ENCODE measurements at regions not wholly inside any gene's neighbourhood (a gene's known extent, or its start where the extent isn't known, plus 50 kb on each side); places are given as distances from the start of the nearest gene placed in this dataset.

DNA sequence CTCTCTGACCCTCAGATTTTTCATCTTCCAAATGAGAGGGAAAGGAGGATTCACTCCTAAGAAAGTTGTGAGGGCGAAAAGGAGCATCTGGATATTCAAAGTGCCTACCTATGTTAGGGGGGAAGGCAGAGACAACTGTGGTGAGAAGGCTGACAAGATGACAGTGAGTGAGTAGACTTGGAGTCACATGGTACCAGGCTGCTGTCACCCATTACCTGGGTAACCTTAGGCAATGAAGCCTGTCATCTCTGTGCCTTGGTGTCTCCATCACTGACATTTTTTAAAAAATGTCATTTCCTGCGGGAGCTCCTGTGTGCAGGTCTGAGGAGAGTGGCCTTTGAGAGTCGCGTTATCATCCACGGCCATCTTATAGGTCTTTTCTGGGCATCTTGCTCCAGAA lies 124.0 kb downstream of the MAF start:
- Mint-ChIP-seq H3K36me3 (ENCODE audit: insufficient read depth, unreplicated experiment) (no peaks in the 10 kb centered on the region), H3K27me3 (ENCODE audit: insufficient read depth, unreplicated experiment) (peaks cover 37% of the 10 kb centered on the region), H3K27ac (ENCODE audit: unreplicated experiment) (no peak overlapping the region), H3K4me1 (ENCODE audit: low read depth, unreplicated experiment) (no peaks in the 10 kb centered on the region), H3K4me3 (ENCODE audit: unreplicated experiment) (no peak overlapping the region), H3K9me3 (ENCODE audit: unreplicated experiment) (no peaks in the 10 kb centered on the region)
- ChIA-PET POLR2A (no interaction called here), CTCF (no interaction called here)
- no peak for DNase-seq
- no peak for TF ChIP-seq CTCF (IDR thresholded peaks at IDR 0.05; ENCODE audit: insufficient read depth in 1 of 2, low read depth in 1 of 2, low read length in 1 of 2, severe bottlenecking in 1 of 2, unreplicated experiment in 1 of 2)
- Histone ChIP-seq H3K36me3 (ENCODE audit: control insufficient read depth, insufficient read depth, low read length) (no peaks in the 10 kb centered on the region), H3K27me3 (replicated peaks; ENCODE audit: control insufficient read depth, insufficient read depth, low read length) (peaks cover 2% of the 10 kb centered on the region; the same call in 1 of the 2 replicates), H3K4me1 (no peaks in the 10 kb centered on the region), H3K4me3 (ENCODE audit: low read depth, low read length) (no peak overlapping the region), H3K9me3 (no peaks in the 10 kb centered on the region)
- intact Hi-C loops (cut with micrococcal nuclease; ENCODE audit: unreplicated experiment): no loop called here
- BruUV-seq (replicated peaks): no TSS peak

DNA sequence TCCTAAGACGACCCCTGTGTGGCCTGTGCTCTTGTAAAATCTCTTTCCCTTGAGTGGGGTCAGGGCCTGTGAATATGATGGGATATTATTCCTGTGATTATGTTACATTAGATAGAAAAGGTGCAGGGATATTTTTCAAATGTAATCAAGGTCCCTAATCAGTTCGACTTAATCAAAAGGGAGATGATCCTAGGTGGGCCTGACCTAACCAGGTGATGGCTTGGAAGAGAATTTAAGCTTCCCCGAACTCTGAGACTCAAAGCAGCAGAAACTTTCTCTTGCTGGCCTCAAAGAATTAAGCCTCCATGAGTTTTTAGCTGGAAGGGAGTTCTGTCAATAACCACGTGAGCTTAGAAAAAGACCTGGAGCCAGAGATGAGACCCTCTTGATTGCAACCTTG lies 124.7 kb downstream of the MAF start:
- no TSS peak for BruUV-seq (replicated peaks)
- Histone ChIP-seq H3K9me3 (no peaks in the 10 kb centered on the region), H3K4me3 (ENCODE audit: low read depth, low read length) (no peak overlapping the region), H3K27me3 (replicated peaks; ENCODE audit: control insufficient read depth, insufficient read depth, low read length) (peaks cover 2% of the 10 kb centered on the region; the same call in 1 of the 2 replicates), H3K36me3 (ENCODE audit: control insufficient read depth, insufficient read depth, low read length) (no peaks in the 10 kb centered on the region), H3K4me1 (no peaks in the 10 kb centered on the region)
- peaks cover 29% of the 10 kb centered on the region for H3K27me3 Mint-ChIP-seq (ENCODE audit: insufficient read depth, unreplicated experiment)
- H3K4me3 Mint-ChIP-seq (ENCODE audit: unreplicated experiment): no peak overlapping the region
- TF ChIP-seq CTCF (IDR thresholded peaks at IDR 0.05; ENCODE audit: insufficient read depth in 1 of 2, low read depth in 1 of 2, low read length in 1 of 2, severe bottlenecking in 1 of 2, unreplicated experiment in 1 of 2): no peak
- DNase-seq: no peak
- intact Hi-C loops (cut with micrococcal nuclease; ENCODE audit: unreplicated experiment): no loop called here
- ChIA-PET CTCF (no interaction called here), POLR2A (no interaction called here)
- H3K9me3 Mint-ChIP-seq (ENCODE audit: unreplicated experiment): no peaks in the 10 kb centered on the region
- no peak overlapping the region for H3K27ac Mint-ChIP-seq (ENCODE audit: unreplicated experiment)
- no peaks in the 10 kb centered on the region for H3K36me3 Mint-ChIP-seq (ENCODE audit: insufficient read depth, unreplicated experiment)
- no peaks in the 10 kb centered on the region for H3K4me1 Mint-ChIP-seq (ENCODE audit: low read depth, unreplicated experiment)

DNA sequence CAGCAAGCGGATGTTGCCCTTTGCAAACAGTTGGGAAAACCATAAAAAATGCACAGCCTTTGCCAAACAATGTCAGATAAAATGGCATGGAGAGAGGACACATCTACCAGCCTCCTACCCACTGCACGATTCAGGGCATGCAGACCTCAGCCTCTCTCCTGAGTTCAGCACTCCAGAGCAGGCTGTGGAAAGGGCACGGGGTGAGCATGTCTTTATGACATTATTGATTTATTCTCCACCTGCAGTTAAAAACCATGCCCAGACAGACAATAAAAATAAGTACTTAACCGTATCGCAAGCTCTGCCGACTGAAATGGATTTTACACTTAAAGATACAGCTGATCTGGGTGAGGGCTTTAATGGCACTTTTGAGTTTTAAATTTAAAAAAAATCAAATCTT lies 127.1 kb downstream of the MAF start:
- intact Hi-C loops (cut with micrococcal nuclease; ENCODE audit: unreplicated experiment): no loop called here
- H3K27ac Mint-ChIP-seq (ENCODE audit: unreplicated experiment): no peak overlapping the region
- Histone ChIP-seq H3K36me3 (ENCODE audit: control insufficient read depth, insufficient read depth, low read length) (no peaks in the 10 kb centered on the region), H3K9me3 (no peaks in the 10 kb centered on the region), H3K4me1 (no peaks in the 10 kb centered on the region), H3K4me3 (ENCODE audit: low read depth, low read length) (no peak overlapping the region), H3K27me3 (replicated peaks; ENCODE audit: control insufficient read depth, insufficient read depth, low read length) (peaks cover 2% of the 10 kb centered on the region; the same call in 1 of the 2 replicates)
- no TSS peak for BruUV-seq (replicated peaks)
- no peak for TF ChIP-seq CTCF (IDR thresholded peaks at IDR 0.05; ENCODE audit: insufficient read depth in 1 of 2, low read depth in 1 of 2, low read length in 1 of 2, severe bottlenecking in 1 of 2, unreplicated experiment in 1 of 2)
- H3K9me3 Mint-ChIP-seq (ENCODE audit: unreplicated experiment): no peaks in the 10 kb centered on the region
- ChIA-PET CTCF (no interaction called here), POLR2A (no interaction called here)
- H3K27me3 Mint-ChIP-seq (ENCODE audit: insufficient read depth, unreplicated experiment): peaks cover 26% of the 10 kb centered on the region
- H3K4me3 Mint-ChIP-seq (ENCODE audit: unreplicated experiment): no peak overlapping the region
- no peak for DNase-seq
- H3K36me3 Mint-ChIP-seq (ENCODE audit: insufficient read depth, unreplicated experiment): no peaks in the 10 kb centered on the region
- H3K4me1 Mint-ChIP-seq (ENCODE audit: low read depth, unreplicated experiment): no peaks in the 10 kb centered on the region
